ENCODE measurements at regions not wholly inside any gene's neighbourhood (a gene's known extent, or its start where the extent isn't known, plus 50 kb on each side); places are given as distances from the start of the nearest gene placed in this dataset.
"Not testable (repeated sequence)": the region's sequence is repeated elsewhere in the genome, so short reads cannot be mapped to it uniquely, and the experiment has no call there.

GRCh38 chr16:88206006-88206405 is 176.8 kb upstream of the ZNF469 start:
- POLR2A ChIA-PET; CTCF ChIA-PET; DNase-seq (ENCODE audit: unreplicated experiment); H3K27ac Mint-ChIP-seq (ENCODE audit: low read depth, unreplicated experiment); H3K4me3 Mint-ChIP-seq (ENCODE audit: unreplicated experiment); H3K9me3 Mint-ChIP-seq (ENCODE audit: unreplicated experiment); intact Hi-C loops (cut with micrococcal nuclease); H3K27me3 Mint-ChIP-seq (ENCODE audit: insufficient read depth, unreplicated experiment); H3K4me1 Mint-ChIP-seq (ENCODE audit: insufficient read depth, unreplicated experiment); H3K36me3 Mint-ChIP-seq (ENCODE audit: insufficient read depth, unreplicated experiment); BruUV-seq (replicated peaks): not testable (repeated sequence)

GRCh38 chr16:88206516-88206915 is 176.2 kb upstream of the ZNF469 start:
- DNase-seq (ENCODE audit: unreplicated experiment); H3K4me3 Mint-ChIP-seq (ENCODE audit: unreplicated experiment); H3K4me1 Mint-ChIP-seq (ENCODE audit: insufficient read depth, unreplicated experiment); H3K27me3 Mint-ChIP-seq (ENCODE audit: insufficient read depth, unreplicated experiment); BruUV-seq (replicated peaks); H3K36me3 Mint-ChIP-seq (ENCODE audit: insufficient read depth, unreplicated experiment); H3K27ac Mint-ChIP-seq (ENCODE audit: low read depth, unreplicated experiment); CTCF ChIA-PET; POLR2A ChIA-PET; H3K9me3 Mint-ChIP-seq (ENCODE audit: unreplicated experiment); intact Hi-C loops (cut with micrococcal nuclease): not testable (repeated sequence)

- no peaks in the 10 kb centered on the region for H3K4me1 Mint-ChIP-seq (ENCODE audit: insufficient read depth, unreplicated experiment)
- ChIA-PET POLR2A (no interaction called here), CTCF (interaction anchor here (0.6 kb wide), 1 partner anchor 13 kb away, joined by 3 read pairs; no protein-coding TSS in a partner anchor)
- no peaks in the 10 kb centered on the region for H3K9me3 Mint-ChIP-seq (ENCODE audit: unreplicated experiment)
- intact Hi-C loops (cut with micrococcal nuclease): no loop called here
- BruUV-seq (replicated peaks): no TSS peak
- H3K27ac Mint-ChIP-seq (ENCODE audit: low read depth, unreplicated experiment): no peak overlapping the region
- no peak overlapping the region for H3K4me3 Mint-ChIP-seq (ENCODE audit: unreplicated experiment)
- TF ChIP-seq CTCF (IDR thresholded peaks at IDR 0.05; ENCODE audit: unreplicated experiment): no peak
- no peaks in the 10 kb centered on the region for H3K36me3 Mint-ChIP-seq (ENCODE audit: insufficient read depth, unreplicated experiment)
- DNase-seq (ENCODE audit: unreplicated experiment): no peak
- H3K27me3 Mint-ChIP-seq (ENCODE audit: insufficient read depth, unreplicated experiment): peaks cover 23% of the 10 kb centered on the region
These were observed 174.6 kb upstream of the ZNF469 start for GRCh38 chr16:88208112-88208511.

GRCh38 chr16:88208776-88209175 is 174.0 kb upstream of the ZNF469 start:
- peaks cover 30% of the 10 kb centered on the region for H3K27me3 Mint-ChIP-seq (ENCODE audit: insufficient read depth, unreplicated experiment)
- H3K9me3 Mint-ChIP-seq (ENCODE audit: unreplicated experiment); intact Hi-C loops (cut with micrococcal nuclease); POLR2A ChIA-PET; CTCF ChIA-PET; DNase-seq (ENCODE audit: unreplicated experiment); H3K4me1 Mint-ChIP-seq (ENCODE audit: insufficient read depth, unreplicated experiment); H3K4me3 Mint-ChIP-seq (ENCODE audit: unreplicated experiment); H3K27ac Mint-ChIP-seq (ENCODE audit: low read depth, unreplicated experiment); BruUV-seq (replicated peaks); H3K36me3 Mint-ChIP-seq (ENCODE audit: insufficient read depth, unreplicated experiment): not testable (repeated sequence)

GRCh38 chr16:88209579-88209978 is 173.2 kb upstream of the ZNF469 start:
- H3K36me3 Mint-ChIP-seq (ENCODE audit: insufficient read depth, unreplicated experiment); CTCF ChIA-PET; H3K4me3 Mint-ChIP-seq (ENCODE audit: unreplicated experiment); intact Hi-C loops (cut with micrococcal nuclease); DNase-seq (ENCODE audit: unreplicated experiment); H3K9me3 Mint-ChIP-seq (ENCODE audit: unreplicated experiment); BruUV-seq (replicated peaks); H3K27ac Mint-ChIP-seq (ENCODE audit: low read depth, unreplicated experiment); H3K4me1 Mint-ChIP-seq (ENCODE audit: insufficient read depth, unreplicated experiment); POLR2A ChIA-PET: not testable (repeated sequence)
- H3K27me3 Mint-ChIP-seq (ENCODE audit: insufficient read depth, unreplicated experiment): peaks cover 33% of the 10 kb centered on the region

DNA sequence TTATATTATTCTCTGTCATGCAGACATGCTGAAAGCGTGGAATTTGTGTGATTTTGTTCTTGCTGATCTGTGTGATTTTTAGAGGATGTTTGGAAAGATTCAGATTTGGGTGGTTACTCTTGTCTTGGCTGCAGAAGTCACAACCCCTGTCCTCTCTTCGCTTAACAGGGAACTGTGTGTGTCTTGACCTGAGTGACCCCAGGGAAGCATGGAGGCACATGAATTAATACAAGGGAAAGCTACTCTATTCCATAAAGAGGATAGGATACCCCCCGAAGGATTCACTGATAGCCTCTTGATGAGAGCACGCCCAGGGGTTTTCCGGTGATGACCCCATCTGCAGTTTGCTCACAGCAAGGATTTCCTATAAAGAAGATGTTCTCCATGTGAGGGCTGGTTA is 168.8 kb upstream of the ZNF469 start:
- BruUV-seq (replicated peaks); H3K4me3 Mint-ChIP-seq (ENCODE audit: unreplicated experiment); H3K9me3 Mint-ChIP-seq (ENCODE audit: unreplicated experiment); DNase-seq (ENCODE audit: unreplicated experiment); H3K4me1 Mint-ChIP-seq (ENCODE audit: insufficient read depth, unreplicated experiment); H3K36me3 Mint-ChIP-seq (ENCODE audit: insufficient read depth, unreplicated experiment); H3K27ac Mint-ChIP-seq (ENCODE audit: low read depth, unreplicated experiment); POLR2A ChIA-PET; intact Hi-C loops (cut with micrococcal nuclease): not testable (repeated sequence)
- CTCF ChIA-PET: interaction anchor here (0.7 kb wide), 1 partner anchor 219 kb away, joined by 3 read pairs; no protein-coding TSS in a partner anchor
- peaks cover 33% of the 10 kb centered on the region for H3K27me3 Mint-ChIP-seq (ENCODE audit: insufficient read depth, unreplicated experiment)

- H3K9me3 Mint-ChIP-seq (ENCODE audit: unreplicated experiment); H3K36me3 Mint-ChIP-seq (ENCODE audit: insufficient read depth, unreplicated experiment); H3K27ac Mint-ChIP-seq (ENCODE audit: low read depth, unreplicated experiment); CTCF ChIA-PET; H3K4me1 Mint-ChIP-seq (ENCODE audit: insufficient read depth, unreplicated experiment); H3K4me3 Mint-ChIP-seq (ENCODE audit: unreplicated experiment); intact Hi-C loops (cut with micrococcal nuclease); DNase-seq (ENCODE audit: unreplicated experiment); POLR2A ChIA-PET; BruUV-seq (replicated peaks): not testable (repeated sequence)
- H3K27me3 Mint-ChIP-seq (ENCODE audit: insufficient read depth, unreplicated experiment): peaks cover 13% of the 10 kb centered on the region
These were observed 161.6 kb upstream of the ZNF469 start for GRCh38 chr16:88221001-88221761.

DNA sequence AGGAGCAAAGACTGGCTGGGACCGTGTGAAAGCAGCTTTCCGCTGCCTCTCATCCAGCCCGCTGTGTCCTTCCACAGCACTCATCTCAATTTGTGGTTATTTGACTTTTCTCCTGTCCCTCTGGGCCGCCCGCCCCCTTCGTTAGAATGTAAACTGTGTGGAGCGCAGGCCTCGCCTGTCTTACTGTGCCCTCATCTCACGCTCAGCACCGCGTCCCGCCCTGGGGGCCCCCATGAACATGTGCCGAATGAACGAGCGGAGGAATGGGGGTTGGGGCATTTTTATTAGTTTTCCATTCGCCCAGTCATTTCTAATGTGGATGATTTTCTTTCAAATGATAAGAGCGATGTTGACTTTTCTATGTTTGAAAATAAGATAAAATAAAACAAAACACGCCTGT is 159.1 kb upstream of the ZNF469 start:
- intact Hi-C loops (cut with micrococcal nuclease); CTCF ChIA-PET; DNase-seq (ENCODE audit: unreplicated experiment); H3K4me3 Mint-ChIP-seq (ENCODE audit: unreplicated experiment); H3K36me3 Mint-ChIP-seq (ENCODE audit: insufficient read depth, unreplicated experiment); POLR2A ChIA-PET; H3K4me1 Mint-ChIP-seq (ENCODE audit: insufficient read depth, unreplicated experiment); H3K9me3 Mint-ChIP-seq (ENCODE audit: unreplicated experiment); BruUV-seq (replicated peaks); H3K27ac Mint-ChIP-seq (ENCODE audit: low read depth, unreplicated experiment): not testable (repeated sequence)
- peaks cover 13% of the 10 kb centered on the region for H3K27me3 Mint-ChIP-seq (ENCODE audit: insufficient read depth, unreplicated experiment)

Measured in MCF 10A (cell line).